AML-193 (cell line): ENCODE measurements at regions not wholly inside any gene's neighbourhood (a gene's known extent, or its start where the extent isn't known, plus 50 kb on each side); places are given as distances from the start of the nearest gene placed in this dataset.
"Not testable (repeated sequence)": the region's sequence is repeated elsewhere in the genome, so short reads cannot be mapped to it uniquely, and the experiment has no call there.

Experiments
- DNase-seq, 2 experiments: peaks; one replicate each; lab custom pipeline; 2025; lab: John Stamatoyannopoulos, UW

DNA sequence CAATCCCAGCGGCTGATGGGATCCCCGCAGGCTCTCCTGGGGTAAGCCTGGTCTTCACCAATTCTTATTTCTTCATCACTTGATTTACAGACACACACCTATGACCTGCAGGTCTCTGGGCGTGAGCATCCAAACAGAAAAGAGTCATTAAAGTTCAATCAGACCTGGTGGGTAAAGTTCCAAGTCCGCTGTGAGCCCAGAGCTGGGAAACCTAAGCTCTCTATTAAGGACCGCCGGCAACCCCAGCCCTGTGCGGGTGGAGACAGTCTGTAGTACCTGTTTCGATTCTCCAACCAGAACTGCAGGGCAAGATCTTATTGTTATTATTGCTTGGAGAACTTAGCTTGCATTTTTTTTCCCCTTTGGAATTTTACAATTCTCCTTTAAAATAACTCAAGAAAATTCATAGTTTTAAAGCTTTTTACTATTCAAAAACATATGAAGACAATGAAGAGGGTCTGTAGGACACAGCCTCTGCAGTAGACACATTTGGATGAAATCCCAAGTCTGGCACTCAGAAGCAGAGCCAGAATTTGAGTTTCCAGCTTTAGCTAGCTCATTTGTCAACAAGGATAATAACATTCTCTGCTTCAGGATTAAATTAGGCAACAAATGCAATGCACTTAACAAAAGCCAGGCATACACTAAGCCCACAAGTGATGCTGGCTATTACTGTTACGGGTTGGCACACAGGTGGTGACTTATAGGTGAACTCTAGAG, 376.4 kb downstream of the INSIG2 start:
- no peak for DNase-seq

DNA sequence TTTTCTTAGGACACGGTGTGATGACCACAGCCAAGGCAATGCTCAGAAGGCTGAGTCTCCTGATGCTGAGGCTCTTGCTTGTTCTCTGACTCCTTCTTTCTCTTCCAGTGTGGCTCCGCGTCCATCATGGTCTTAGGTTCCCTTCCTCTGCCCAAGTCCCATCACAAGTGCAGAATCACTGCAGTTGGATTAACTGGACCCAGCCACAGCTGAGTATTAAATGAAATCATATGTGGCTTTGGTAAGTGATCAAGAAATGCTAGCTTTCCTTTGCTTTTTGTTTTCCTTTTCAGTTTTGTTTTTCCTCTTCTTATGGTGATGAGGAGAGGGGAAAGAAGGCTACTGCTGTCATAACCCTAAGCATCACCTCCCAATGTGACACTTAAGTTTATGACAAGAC, 375.8 kb downstream of the INSIG2 start:
- DNase-seq, result no peak

DNA sequence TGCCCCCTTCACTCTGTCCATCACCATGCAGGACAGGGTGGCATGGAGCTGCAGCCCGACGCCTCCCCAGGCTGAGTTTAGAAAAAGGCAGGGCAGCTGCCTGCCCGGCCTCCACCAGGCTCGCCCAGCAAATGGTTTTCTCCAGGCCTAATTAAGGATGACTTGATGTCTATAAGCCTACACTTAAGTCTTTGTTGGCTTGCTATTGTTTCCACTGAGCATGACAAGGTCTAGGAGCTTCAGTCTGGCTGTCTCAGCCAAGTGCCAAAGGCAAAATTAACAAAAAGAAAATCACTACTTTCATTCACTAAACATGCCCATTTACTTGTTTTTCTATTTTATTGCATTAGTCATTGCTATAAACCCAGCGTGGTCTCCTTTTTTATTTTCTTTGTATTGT, 372.2 kb downstream of the INSIG2 start:
- no peak for DNase-seq

DNA sequence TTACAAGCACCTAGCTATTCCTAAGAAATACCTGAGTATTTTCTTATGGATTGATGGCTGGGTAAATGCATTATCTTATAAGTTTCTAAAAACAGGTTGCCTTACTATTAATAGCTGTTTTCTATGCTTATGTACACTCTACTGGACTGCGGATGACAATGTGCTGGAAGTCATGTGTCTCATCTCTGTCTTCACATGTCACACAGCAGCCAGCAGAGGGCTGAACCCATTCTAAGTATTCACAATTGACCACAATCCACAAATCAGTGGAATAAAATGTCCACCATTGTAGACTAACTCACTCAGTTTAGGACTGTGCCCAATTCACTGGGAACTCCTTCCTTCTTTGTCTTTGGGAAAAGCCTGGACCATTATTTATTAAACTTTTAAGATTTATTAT, 371.2 kb downstream of the INSIG2 start:
- no peak for DNase-seq

DNA sequence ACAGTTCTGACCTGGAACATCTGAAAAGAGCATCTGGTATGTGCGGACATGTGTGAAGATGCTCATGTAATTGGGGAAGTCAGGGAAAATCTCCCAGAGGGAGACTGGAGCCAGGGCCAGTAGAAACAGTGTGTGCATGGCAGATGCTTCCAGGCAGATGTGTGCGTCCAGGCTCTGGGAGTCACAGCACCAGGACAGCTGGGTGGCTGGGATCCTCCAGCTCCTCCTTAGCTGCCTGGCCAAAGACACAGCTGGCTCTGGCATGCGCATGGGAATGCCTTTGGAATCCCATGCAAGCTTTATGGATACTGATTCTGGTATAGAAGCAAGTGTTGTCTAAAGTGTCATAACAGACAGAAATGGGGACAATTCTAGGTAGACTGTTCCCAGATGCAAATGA, 369.7 kb downstream of the INSIG2 start:
- DNase-seq, result no peak

DNA sequence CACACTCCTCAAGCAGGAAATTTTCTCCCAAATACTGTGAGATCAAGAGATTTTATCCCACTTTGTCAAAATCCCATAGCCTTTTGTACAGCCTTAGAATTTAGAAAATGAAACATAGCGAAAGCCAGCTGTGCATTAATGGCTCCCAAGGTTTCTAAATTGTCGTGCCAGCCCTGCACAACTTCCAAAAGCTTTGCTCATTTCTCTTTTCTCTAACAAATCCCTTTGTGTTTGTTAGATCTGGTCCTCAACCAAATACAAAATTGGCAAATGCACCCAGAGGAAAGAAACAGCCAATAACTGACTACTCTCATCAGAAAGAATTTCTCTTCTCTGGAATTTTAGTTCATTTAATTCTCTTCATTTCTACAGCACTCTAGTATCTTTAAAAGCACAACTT, 361.1 kb downstream of the INSIG2 start:
- DNase-seq, result no peak

DNA sequence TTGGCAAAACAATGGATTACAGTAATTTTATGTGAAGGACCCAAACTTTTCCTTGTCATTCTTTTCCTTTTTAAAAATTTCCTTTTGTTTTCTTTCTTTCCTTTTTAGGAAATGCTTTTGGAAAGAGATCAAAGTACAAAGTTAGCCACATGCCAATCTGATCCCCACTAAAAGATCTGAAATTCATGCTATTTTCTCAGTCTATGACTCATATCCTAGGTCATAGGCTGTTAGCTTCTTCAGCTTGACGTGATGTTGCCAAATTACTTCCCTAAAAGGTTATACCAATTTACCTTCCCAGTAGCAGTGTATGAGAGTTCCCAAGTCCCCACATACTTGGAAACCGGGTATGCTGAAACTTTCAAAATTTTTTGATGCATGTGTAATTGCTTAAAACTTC, 355.3 kb downstream of the INSIG2 start:
- no peak for DNase-seq

DNA sequence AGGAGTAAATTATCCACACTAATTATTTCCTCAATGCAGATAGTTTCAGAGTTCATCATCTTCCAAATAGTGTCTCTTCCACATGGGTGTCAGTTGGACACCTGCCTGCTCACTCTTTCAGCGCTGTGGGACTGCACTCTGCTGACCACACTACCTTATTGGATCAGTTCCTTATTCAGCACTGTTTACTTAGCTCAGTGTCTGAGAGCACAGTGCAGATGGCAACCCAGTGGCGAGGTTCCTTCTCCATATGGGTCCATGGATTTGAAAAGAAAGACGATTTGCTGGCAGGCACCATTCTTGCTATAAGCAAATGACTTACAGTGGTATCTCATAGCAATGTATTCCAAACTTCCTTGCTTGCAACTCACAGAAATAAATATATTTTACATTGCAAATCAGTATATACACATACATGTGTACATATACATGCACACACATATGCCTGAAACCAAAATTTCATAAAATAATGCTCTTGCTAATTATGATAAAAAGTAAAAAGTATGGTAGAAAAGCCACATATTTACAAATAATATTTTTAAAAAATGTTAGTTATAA, 354.8 kb downstream of the INSIG2 start:
- DNase-seq, result no peak

DNA sequence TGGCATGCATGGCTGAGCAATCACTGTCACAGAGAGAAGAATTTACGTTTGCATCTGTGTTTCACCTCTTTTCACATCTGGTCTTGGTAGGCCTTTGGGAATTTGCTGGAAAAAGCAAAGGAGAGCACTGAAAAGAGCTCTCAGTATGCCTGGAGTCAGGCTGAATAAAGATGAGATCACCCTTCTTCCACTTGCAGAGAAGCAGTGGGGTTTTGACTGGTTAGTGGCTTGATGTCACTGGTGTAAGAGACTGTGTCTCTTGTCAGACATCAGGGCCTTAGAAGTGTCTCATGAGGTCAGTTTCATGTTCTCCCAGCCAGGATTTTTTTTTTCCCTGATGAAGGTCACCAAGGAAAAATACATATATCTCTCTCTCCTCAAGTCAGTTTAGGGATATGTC, 353.8 kb downstream of the INSIG2 start:
- no peak for DNase-seq

DNA sequence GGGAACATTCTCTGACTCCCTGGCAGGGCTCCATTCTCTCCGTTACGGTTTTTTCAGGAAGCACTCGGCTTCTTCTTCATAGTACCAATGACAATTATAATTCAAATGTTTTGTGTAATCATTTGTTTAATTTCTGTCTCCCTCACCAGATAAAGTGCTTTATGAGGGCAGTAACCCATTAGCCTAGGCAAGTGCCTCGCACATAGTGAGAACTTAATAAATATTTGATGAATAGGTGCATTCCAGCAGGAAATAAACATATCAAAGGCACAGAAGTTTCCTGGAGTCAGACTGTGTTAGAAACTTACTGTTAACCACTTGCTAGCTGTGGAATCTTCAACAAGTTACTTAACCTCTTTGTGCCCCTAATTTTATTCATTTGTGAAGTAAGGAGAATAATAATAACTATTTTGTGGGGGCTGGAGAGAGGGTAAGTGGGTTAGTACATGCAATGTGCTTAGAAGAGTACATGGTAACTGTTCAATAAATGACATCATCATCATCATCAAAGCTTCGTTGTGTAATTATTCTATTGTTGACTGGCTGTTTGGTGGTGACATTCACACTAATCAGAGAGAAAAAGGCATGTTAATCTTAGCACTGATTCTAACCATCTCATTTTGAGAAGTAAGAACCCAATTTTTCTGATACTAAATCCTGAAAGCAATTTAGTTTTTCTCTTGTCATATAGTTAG, 352.3 kb downstream of the INSIG2 start:
- DNase-seq, result no peak

DNA sequence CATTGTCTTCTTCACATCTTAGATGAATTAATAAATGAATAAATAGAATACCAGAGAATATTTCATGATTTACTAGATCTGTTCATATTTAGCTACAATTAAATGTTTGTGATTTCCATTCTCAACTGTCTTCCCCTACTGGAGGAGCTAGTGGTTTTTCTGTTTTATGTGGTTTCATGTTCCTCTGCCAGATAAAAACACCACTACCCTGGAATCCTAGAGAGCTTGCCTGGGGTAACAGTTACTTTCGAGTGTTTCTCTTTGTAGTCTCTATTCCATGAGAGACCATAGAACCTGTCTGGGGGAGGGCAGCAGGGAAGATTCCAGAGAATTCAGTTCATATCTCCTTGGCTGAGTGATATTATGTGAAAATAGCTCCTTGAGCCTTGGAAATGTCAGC, 349.2 kb downstream of the INSIG2 start:
- no peak for DNase-seq

DNA sequence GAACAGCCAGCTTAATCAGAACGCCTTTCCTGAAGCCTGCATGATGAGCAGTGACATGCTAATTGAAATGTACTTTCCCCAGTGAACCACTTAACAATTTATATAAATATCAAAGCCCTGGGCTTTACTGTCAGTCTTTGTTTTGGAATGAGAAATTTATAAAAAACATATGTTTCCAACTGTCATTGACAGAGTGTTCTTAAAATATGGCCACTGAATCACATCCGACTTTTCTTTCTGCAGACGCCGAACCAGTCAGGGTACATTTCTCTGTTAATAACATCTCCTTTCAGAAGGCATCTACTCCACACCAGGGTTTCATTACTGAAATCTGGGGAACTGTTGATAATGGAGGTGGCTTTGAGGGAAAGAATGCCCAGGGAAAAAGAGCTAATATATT, 343.7 kb downstream of the INSIG2 start:
- DNase-seq, result no peak

DNA sequence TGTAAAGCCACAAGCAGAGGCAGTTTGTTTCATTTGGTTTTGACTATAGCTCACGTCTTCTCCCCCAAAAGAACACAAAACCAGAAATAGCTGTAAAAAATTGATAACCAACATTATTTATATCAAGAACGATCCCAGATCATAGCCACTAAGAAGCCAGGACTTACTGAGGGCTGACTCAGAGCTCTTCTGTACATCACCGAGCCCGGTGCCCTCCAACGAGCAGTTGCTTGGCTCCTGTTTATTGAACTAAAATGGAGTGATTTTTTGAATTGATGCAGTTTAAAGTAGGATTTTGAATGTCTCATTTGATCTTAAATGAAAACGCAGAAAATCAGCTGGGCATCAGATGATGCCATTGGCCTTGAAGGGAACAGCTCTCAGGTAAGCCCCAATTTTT, 343.3 kb downstream of the INSIG2 start:
- DNase-seq, result no peak

DNA sequence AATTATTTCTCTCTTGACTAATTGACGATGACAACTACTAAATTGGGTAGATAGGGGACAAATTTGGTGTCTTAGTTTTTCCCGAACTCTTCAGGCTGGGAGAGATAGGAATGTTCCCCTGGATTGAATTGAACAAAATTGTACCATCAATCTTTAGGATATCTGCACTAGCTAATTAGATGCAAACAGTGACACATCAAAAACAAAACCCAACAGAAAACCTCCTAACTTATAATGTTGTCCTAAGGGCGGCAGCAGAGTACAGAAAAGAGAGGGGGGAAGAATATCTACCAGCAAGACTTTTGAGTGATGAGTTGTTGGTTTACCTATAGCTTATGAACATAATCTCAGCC, 342.9 kb downstream of the INSIG2 start:
- DNase-seq, result no peak

DNA sequence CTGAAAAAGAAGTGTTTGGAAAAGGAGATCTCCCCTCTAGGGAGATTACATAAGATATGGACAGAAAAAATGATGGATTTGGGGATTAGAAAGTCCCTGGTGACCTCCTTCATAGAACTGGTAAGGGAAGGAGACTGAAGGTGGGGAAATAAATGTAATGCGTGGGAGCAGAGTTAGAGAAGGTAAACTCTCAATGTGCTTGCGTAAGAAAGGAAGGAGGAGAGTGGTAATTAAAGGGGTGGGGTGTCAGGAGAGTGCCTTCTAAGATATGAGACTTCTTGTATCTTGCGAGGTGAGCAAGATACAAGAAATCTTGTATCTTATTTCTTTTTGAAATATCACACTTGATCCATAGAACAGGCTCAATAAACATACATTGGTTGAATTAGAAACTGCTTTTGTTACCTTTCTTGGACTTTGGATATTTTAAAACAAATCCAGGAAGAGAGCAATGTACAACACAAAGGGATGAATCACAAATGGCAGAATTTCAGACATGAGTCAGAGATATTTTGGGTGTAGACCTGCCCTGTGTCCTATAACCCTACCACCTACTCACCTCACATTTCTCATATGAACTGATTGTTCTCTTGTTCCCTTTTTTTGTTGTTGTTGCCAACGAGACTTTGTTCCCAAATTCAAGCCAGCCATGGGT, 342.4 kb downstream of the INSIG2 start:
- no peak for DNase-seq

DNA sequence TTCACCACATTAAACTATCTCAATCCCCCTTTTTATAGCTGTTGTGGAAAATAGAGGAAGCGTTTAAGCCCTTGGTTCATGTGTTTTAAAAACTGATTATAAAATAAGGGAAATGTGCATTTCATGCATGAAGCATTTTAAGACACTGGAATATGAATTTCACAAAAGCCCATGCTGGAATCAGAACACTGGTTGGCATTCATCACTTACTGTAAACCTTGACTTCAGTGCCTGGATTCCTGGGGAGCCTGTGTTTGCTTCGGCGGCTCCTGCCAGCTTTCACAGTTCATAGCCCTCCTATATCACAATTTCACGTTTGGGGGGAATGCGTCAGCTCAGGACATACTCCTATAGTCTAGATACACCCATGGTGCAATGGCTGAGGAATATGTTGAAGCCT, 336.9 kb downstream of the INSIG2 start:
- DNase-seq, result no peak

DNA sequence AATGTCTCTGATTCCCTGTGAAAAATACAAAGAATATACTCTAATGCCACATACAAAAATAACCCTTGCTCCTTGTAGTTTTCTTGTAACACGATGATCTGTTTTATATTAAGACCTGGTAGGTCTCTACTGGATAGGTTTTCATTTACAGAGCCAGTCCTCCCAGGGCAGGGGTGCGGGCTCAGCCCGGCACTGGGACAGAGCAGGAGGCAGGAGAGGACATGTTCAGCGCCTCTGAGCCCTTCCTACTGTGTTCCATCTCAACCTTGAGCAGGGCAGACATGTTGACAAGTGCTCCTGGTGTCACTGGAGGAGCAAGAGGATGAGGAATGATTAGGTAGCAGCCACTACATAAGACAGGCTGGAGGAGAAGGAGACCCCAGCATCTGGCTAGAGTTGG, 335.5 kb downstream of the INSIG2 start:
- no peak for DNase-seq

DNA sequence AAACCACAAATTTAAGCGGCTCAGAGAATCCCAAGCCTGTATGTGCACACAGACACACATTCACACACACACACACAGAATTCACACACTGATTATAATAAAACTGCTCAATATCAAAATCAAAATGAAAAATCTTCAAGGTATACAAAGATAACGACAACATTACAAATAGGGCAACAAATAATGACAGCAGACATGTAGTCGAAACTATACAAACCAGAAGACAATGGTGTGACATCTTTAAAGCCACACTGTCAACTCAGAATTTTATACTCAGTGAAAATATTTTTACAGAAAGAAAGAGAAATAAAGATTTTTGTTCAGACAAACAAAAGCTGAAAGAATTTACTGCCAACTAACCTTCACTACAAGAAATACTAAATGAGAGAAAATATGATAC, 333.4 kb downstream of the INSIG2 start:
- DNase-seq, result no peak

DNA sequence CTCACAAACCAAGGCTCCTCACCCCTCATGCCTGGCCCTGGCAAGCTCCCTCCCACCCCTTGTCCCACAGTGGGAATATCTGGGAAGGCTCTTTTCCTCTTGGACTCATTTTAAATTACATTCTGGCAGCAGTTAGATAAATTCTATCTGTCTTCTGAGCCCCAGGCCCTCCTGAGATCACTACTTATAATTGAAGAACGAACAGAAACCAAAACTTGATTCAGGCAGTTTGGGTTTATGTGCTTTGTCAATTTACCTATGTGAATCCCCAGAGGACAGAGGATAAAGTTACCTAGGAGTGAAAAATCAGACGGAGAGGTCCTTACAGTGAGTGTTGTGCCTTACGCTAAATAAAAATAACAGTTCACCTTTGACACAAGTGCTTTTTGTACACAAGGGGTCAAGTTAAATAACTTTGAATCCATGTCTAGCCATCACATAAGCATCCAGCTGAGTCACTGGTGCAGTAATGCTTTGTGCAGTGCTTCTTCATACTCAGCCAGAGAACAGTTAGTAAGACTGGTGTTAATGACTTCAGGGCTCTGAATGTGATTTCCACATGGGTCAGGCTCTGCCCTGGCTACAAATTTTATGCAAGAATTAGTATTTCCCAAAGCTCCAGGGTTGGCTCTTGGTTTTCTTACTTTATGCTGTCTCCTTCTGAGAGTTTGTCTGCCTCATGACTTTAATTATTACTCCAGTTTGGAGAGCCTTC, 329.3 kb downstream of the INSIG2 start:
- DNase-seq, result no peak

DNA sequence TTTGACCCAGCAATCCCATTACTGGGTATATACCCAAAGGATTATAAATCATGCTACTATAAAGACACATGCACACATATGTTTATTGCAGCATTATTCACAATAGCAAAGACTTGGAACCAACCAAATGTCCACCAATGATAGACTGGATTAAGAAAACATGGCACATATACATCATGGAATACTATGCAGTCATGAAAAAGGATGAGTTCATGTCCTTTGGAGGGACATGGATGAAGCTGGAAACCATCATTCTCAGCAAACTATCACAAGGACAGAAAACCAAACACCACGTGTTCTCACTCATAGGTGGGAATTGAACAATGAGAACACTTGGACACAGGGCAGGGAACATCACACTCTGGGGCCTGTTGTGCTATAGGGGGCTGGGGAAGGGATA, 326.9 kb downstream of the INSIG2 start:
- not testable (repeated sequence) for DNase-seq

DNA sequence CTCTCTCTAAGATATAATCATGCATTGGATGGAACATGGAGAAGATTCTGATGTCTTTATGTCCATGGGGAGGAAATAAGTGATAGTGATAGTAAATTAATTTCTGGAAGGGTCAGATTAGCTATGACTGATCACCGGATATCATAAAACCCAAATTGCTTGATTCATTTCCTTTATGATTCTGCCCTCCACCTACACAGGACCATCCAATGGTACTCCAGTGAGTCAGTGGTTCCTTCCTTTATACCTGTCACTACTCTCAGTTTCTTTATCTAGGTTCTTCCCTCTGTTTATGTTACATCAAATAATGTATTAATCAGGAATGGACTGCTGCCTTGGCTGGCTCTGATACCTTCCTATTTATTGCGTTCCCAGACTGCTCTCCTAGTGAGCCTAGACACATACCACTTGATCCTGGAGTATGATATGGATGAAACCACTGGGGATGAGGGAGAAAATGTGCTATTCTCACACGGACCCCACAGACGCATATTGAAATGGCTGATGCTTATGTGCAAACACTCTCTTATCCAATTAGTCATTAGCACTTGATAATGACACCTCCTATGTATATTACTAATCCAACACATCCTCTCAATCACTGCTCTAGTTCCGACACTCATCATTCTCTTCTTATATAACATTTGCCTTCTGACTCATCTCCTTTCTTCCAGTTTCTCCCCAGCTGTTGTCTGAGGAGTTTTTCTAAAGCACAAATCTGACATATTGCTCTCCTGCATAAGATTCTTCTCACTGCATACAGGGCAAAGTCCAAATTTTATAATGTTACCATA, 315.6 kb downstream of the INSIG2 start:
- no peak for DNase-seq

DNA sequence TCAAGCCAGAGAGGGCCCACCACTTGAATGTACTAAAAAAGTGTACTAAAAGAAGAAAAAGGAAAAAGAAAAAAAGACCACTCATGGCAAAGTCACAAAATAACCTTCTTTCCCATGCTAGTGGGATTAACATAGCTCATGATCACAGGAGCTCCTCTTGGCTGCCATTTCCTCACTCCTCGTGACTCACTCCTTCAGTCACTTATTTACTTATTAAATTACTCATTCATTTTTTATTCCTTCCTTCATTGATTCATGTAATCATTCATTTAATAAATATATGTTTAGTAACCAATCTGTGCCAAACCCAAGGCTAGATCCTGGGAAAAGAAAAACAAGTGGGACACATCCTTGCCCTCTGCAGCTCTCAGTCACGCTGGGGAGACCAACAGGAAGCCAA, 300.5 kb downstream of the INSIG2 start:
- no peak for DNase-seq
